ENCODE measurements at regions not wholly inside any gene's neighbourhood (a gene's known extent, or its start where the extent isn't known, plus 50 kb on each side); places are given as distances from the start of the nearest gene placed in this dataset.
"Not testable (repeated sequence)": the region's sequence is repeated elsewhere in the genome, so short reads cannot be mapped to it uniquely, and the experiment has no call there.

DNA sequence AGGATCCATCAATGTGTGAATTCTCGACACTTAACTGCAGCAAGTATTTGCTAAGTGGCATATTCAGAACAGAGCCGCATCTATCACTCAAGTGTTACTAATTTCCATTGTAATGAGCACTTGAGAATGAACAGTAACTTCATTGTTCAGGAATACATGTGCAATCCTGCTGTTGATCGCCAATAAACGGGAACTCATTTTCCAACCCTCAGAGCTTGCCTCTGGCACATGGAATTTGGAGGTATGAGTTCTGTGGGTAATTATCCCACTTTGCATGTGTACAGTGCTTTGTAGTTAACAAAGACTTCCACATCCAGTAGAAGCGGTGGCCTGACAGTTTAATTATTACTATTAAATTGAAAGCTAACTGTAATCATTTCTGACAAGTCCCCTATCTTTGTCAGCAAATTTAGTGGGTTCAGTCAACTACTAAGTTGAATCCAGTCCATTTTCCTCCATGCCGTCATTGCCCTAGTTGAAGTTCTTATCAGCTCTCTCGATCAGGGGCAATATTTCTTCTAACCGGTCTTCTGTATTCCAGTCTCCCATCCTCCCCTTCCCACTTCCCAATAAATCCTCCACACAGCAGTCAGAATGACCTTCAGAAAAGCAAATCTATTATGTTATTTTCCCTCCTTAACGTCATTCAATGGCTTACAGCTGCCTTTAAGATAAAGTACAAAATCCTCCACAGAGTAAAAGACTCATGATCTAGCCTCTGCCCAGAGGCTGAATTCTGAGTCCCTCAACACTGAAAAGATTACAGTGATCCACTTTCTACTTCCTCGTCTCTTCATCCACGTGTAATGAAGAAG, 62.4 kb upstream of the GBA3 start:
- DNase-seq = not testable (repeated sequence)

DNA sequence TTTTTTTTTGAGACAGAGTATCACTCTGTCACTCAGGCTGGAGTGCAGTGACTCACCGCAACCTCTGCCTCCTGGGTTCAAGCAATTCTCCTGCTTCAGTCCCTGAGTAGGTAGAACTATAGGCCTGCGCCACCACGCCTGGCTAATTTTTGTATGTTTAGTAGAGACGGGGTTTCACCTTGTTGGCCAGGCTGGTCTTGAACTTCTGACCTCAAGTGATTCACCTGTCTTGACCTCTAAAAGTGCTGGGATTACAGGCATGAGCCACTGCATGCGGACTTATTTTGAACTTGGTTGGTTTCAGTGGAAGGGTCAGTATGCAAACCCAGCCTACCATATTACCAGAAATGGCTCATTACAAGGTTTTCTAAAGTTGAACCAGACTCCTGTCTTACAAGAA, 61.6 kb upstream of the GBA3 start:
- DNase-seq = not testable (repeated sequence)

DNA sequence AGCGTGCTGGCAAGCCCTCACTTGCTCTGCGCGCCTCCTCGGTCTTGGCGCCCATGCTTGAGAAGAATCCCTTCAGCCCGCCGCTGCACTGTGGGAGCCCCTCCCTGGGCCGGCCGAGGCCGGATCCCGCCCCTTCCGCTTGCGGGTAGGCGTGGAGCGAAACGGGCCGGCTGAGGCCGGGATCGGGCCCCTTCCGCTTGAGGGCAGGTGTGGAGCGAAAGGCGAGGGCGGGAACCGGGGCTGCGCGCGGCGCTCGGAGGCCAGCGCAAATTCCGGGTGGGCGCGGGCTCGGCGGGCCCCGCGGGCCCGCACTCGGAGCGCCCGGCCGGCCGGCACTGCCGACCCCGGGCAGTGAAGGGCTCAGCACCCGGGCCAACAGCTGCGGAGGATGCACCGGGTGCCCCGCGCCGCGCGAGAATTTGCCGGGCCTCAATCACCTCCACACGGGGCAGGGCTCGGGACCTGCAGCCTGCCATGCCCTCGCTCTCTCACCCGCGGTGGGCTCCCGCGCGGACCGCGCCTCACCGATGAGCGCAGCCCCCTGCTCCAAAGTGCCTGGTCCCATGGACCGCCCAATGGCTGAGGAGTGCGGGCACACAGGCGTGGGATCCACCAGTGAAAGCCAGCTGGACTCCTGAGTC, 58.1 kb upstream of the GBA3 start:
- DNase-seq = no peak

DNA sequence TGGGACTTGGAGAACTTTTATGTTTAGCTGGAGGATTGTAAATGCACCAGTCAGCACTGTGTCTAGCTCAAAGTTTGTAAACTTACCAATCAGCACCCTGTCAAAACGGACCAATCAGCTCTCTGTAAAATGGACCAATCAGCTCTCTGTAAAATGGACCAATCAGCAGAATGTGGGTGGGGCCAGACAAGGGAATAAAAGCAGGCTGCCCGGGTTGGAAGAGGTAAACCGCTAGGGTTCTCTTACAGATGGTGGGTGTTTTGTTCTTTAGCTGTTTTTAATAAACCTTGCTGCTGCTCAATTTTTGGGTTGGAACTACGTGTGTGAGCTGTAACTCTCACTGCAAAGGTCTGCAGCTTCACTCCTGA, 57.6 kb upstream of the GBA3 start:
- DNase-seq = not testable (repeated sequence)

DNA sequence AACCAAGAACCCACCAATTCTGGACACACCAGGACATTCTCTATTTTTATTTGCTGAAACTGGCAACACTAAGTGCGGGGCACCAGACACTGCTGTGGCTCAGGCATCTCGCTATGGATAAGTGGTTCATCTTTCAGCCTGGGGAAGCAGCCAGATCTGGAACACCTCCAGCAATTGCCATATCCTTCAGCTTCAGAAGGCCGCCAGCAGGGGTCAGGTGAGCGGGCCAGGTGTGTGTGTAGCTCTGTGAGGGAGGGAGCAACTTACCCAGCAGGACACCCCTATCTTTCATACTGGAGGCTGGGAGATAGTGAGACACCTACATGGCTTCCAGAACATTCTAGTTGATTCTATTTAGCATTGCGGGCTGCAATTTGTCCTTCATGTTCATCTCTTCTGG, 57.0 kb upstream of the GBA3 start:
- DNase-seq = no peak

DNA sequence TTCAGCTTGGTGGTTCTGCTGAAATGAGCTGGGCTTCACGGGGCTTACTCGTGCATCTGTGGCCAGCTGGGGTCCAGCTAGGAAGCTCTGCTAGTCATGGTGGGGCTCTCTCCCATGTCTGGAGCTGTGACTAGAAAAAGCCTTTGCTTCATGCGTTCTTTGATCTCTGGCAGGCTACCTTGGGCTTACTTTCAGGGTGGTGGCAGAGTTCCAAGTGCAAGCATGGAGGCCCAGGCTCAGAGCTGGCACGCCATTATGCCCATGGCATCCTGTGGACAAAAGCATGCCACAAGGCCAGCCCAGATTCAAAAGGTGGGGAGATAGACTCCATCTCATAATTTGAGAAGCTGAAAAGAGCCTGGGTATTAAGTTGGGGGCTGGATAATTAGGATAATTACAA, 55.4 kb upstream of the GBA3 start:
- no peak for DNase-seq

All from fibroblast of skin of scalp (primary cell).